ENCODE measurements at regions not wholly inside any gene's neighbourhood (a gene's known extent, or its start where the extent isn't known, plus 50 kb on each side); places are given as distances from the start of the nearest gene placed in this dataset.

DNA sequence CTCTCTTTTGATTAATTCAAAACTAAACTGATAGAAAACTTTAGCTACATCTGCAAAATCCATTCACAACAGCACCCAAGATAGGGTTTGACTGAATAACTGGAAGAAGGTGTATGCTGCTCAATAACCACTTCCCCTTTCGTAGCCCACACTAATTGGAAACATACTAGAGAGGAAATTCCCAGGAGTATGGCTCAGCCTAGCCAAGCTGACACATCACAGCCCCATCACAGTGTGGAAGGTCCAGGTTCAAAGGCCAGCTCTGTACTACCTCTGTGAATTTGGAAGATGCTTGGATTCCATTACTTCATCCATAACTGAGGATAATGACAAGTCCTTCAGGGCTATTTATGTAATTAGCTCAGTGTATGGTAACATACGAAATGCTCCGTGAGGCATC, 185.4 kb downstream of the FBXO15 start:
- Mint-ChIP-seq H3K27me3 (ENCODE audit: insufficient read depth) (no peaks in the 10 kb centered on the region), H3K36me3 (ENCODE audit: low read depth) (no peaks in the 10 kb centered on the region), H3K27ac (no peak overlapping the region), H3K4me3 (no peak overlapping the region), H3K9me3 (peaks cover 16% of the 10 kb centered on the region), H3K4me1 (peaks cover 8% of the 10 kb centered on the region)
- Histone ChIP-seq H3K9me3 (ENCODE audit: control insufficient read depth, low read length) (no peaks in the 10 kb centered on the region), H3K9ac (ENCODE audit: extremely low read depth, low read length, poor library complexity, severe bottlenecking) (no peak overlapping the region), H3K4me3 (ENCODE audit: low read length) (no peak overlapping the region), H3K36me3 (ENCODE audit: control insufficient read depth, insufficient read depth, low read length) (no peaks in the 10 kb centered on the region), H3K27ac (ENCODE audit: low read depth, low read length) (no peak overlapping the region), H3K27me3 (ENCODE audit: control insufficient read depth, insufficient read depth, low read length, poor library complexity, severe bottlenecking) (no peaks in the 10 kb centered on the region), H3K4me1 (ENCODE audit: control insufficient read depth, insufficient read depth, low read length) (no peaks in the 10 kb centered on the region)
- WGBS, 2 experiments (ENCODE audit: insufficient coverage in 1 of 2, insufficient read length in 1 of 2), result 87% methylated on average over 3 of the region's 3 CpGs; no CpG with 5 or more reads in 1 of the 2 experiments
- TF ChIP-seq, protein P1, sequence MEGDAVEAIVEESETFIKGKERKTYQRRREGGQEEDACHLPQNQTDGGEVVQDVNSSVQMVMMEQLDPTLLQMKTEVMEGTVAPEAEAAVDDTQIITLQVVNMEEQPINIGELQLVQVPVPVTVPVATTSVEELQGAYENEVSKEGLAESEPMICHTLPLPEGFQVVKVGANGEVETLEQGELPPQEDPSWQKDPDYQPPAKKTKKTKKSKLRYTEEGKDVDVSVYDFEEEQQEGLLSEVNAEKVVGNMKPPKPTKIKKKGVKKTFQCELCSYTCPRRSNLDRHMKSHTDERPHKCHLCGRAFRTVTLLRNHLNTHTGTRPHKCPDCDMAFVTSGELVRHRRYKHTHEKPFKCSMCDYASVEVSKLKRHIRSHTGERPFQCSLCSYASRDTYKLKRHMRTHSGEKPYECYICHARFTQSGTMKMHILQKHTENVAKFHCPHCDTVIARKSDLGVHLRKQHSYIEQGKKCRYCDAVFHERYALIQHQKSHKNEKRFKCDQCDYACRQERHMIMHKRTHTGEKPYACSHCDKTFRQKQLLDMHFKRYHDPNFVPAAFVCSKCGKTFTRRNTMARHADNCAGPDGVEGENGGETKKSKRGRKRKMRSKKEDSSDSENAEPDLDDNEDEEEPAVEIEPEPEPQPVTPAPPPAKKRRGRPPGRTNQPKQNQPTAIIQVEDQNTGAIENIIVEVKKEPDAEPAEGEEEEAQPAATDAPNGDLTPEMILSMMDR (conservative IDR thresholded peaks at IDR 0.05), result no peak
- DNase-seq, result peak; percentile 3

DNA sequence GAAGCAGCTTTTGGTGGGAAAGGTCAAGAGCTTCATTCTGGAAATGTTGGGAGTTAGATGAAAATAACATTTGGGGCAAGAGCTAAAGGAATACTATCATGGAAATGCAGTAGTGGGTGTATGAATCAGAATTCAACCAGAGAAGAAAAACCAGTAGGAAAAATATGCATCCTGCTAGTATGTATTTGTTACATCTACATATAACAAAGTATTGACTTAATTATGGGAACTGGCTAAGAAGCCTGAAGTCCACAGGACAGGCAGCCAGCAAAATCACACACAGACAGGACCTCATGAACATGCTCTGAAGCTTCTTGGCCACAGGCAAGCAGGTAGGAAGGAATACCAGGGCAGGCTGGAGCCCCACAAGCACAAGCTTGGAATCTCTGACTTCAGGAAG, 185.8 kb downstream of the FBXO15 start:
- TF ChIP-seq, protein P1 (conservative IDR thresholded peaks at IDR 0.05), result no peak
- peak; percentile 3 for DNase-seq
- Histone ChIP-seq H3K9ac (ENCODE audit: extremely low read depth, low read length, poor library complexity, severe bottlenecking) (no peak overlapping the region), H3K27me3 (ENCODE audit: control insufficient read depth, insufficient read depth, low read length, poor library complexity, severe bottlenecking) (no peaks in the 10 kb centered on the region), H3K9me3 (ENCODE audit: control insufficient read depth, low read length) (no peaks in the 10 kb centered on the region), H3K27ac (ENCODE audit: low read depth, low read length) (no peak overlapping the region), H3K4me1 (ENCODE audit: control insufficient read depth, insufficient read depth, low read length) (no peaks in the 10 kb centered on the region), H3K4me3 (ENCODE audit: low read length) (no peak overlapping the region), H3K36me3 (ENCODE audit: control insufficient read depth, insufficient read depth, low read length) (no peaks in the 10 kb centered on the region)
- H3K4me3 Mint-ChIP-seq, result no peak overlapping the region
- no peaks in the 10 kb centered on the region for H3K27me3 Mint-ChIP-seq (ENCODE audit: insufficient read depth)
- H3K9me3 Mint-ChIP-seq, result peaks cover 16% of the 10 kb centered on the region
- peaks cover 8% of the 10 kb centered on the region for H3K4me1 Mint-ChIP-seq
- H3K27ac Mint-ChIP-seq, result no peak overlapping the region
- H3K36me3 Mint-ChIP-seq (ENCODE audit: low read depth), result no peaks in the 10 kb centered on the region

DNA sequence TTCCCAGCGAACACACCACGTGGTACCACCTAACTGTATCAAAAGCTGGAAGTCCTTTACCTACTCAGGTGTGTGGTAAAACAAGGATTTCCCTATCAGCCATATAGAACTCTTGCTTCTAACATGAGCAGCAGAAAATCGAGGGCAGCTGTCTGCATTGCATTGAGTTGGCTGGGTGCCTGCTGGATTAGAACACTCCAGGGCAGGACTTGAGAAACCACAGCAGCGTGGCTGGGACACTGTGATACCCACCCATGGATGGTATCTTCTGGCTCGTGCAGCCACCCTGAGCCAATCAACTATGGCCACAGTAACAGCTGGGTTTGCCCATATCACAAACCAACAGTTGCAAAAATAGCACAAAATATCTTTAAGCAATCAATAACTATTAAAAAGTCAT, 188.3 kb downstream of the FBXO15 start:
- H3K4me1 Mint-ChIP-seq, result peaks cover 8% of the 10 kb centered on the region
- peaks cover 9% of the 10 kb centered on the region for H3K9me3 Mint-ChIP-seq
- Histone ChIP-seq H3K4me1 (ENCODE audit: control insufficient read depth, insufficient read depth, low read length) (no peaks in the 10 kb centered on the region), H3K27me3 (ENCODE audit: control insufficient read depth, insufficient read depth, low read length, poor library complexity, severe bottlenecking) (no peaks in the 10 kb centered on the region), H3K9ac (ENCODE audit: extremely low read depth, low read length, poor library complexity, severe bottlenecking) (no peak overlapping the region), H3K36me3 (ENCODE audit: control insufficient read depth, insufficient read depth, low read length) (no peaks in the 10 kb centered on the region), H3K9me3 (ENCODE audit: control insufficient read depth, low read length) (no peaks in the 10 kb centered on the region), H3K27ac (ENCODE audit: low read depth, low read length) (no peak overlapping the region), H3K4me3 (ENCODE audit: low read length) (no peak overlapping the region)
- H3K36me3 Mint-ChIP-seq (ENCODE audit: low read depth), result no peaks in the 10 kb centered on the region
- TF ChIP-seq, protein P1 (conservative IDR thresholded peaks at IDR 0.05), result no peak
- no peak overlapping the region for H3K4me3 Mint-ChIP-seq
- H3K27me3 Mint-ChIP-seq (ENCODE audit: insufficient read depth), result no peaks in the 10 kb centered on the region
- DNase-seq, result no peak
- WGBS, 2 experiments (ENCODE audit: insufficient coverage in 1 of 2, insufficient read length in 1 of 2), result 20 to 70% methylated on average over 2 to 5 of the region's 5 CpGs
- H3K27ac Mint-ChIP-seq, result no peak overlapping the region
